GM12878 (cell line): ENCODE measurements at regions not wholly inside any gene's neighbourhood (a gene's known extent, or its start where the extent isn't known, plus 50 kb on each side); places are given as distances from the start of the nearest gene placed in this dataset.

Experiments
- ATAC-seq: fragments of 200-7000 bp; cut with Tn5 transposase; 3 replicates; pipeline ENCODE4 v1.9.1; 2020; ENCODE audit warnings: mild to moderate bottlenecking, moderate library complexity
- BruUV-seq: library from RNA; stranded (reverse); fragments of 400-500 nt; replicated peaks from 2 replicates; lab custom pipeline; 2021; lab: Mats Ljungman, UMichigan
- CTCF ChIA-PET: fragments of 300-600 bp; sonication (Branson Sonifier 250); formaldehyde crosslinking; extraction: SDS; loops from one replicate; lab custom pipeline; 2021; ENCODE audit warnings: inconsistent platforms; lab: Yijun Ruan, JAX
- POLR2A ChIA-PET: fragments of 350-600 bp; formaldehyde crosslinking; extraction: SDS; loops from one replicate; lab custom pipeline; 2021; ENCODE audit warnings: inconsistent platforms; lab: Charles Lee
- RAD21 ChIA-PET: fragments of 300-600 bp; sonication (Branson Sonifier 250); formaldehyde crosslinking; loops from one replicate; lab custom pipeline; 2023; ENCODE audit warnings: antibody characterized with exemption; ENCODE audit not compliant: unreplicated experiment; lab: Charles Lee
- SMC1A ChIA-PET: fragments of 300-600 bp; sonication (Branson Sonifier 250); formaldehyde crosslinking; loops from one replicate; lab custom pipeline; 2023; ENCODE audit not compliant: unreplicated experiment, uncharacterized antibody; lab: Charles Lee
- DNase-seq: peaks from one replicate; pipeline ENCODE4 v3.0.0-alpha.2; 2011; ENCODE audit warnings: low read depth, low spot score
- FAIRE-seq: peaks from 3 replicates; lab custom pipeline; 2011; peaks lifted over from hg19 to GRCh38; lab: Jason Lieb, UNC
- H2AFZ ChIP-seq: 2 replicates; pipeline ENCODE4 v1.6.0; 2011; ENCODE audit warnings: low read depth, low read length, control low read depth; ENCODE audit not compliant: control insufficient read depth
- H3K27ac ChIP-seq: 2 replicates; pipeline ENCODE4 v1.5.1; 2011; ENCODE audit warnings: control low read depth; ENCODE audit not compliant: control insufficient read depth, insufficient read depth
- H3K27me3 ChIP-seq, 2 experiments: replicated peaks in 1 of 2; 2 replicates each; pipeline versions ENCODE4 v1.6.0 to v1.6.1; 2011; ENCODE audit warnings: low read length in 1 of 2; ENCODE audit not compliant: control insufficient read depth in 2 of 2, insufficient read depth in 2 of 2
- H3K36me3 ChIP-seq, 2 experiments: 2 replicates each; pipeline ENCODE4 v1.5.1; 2011; ENCODE audit warnings: low read length in 1 of 2; ENCODE audit not compliant: control insufficient read depth in 2 of 2, insufficient read depth in 2 of 2
- H3K4me1 ChIP-seq: 2 replicates; pipeline ENCODE4 v1.6.1; 2011; ENCODE audit warnings: mild to moderate bottlenecking, low read length, moderate library complexity, mixed read lengths; ENCODE audit not compliant: control insufficient read depth, insufficient read depth
- H3K4me2 ChIP-seq: 2 replicates; pipeline ENCODE4 v1.6.0; 2011; ENCODE audit warnings: control low read depth; ENCODE audit not compliant: control insufficient read depth, insufficient read depth
- H3K4me3 ChIP-seq: fragments of 200-600 bp; sonication (generic); 2 replicates; pipeline ENCODE4 v1.5.1; 2016
- H3K79me2 ChIP-seq: 2 replicates; pipeline ENCODE4 v1.6.0; 2011; ENCODE audit warnings: low read length; ENCODE audit not compliant: control insufficient read depth, insufficient read depth
- H3K9ac ChIP-seq: 2 replicates; pipeline ENCODE4 v1.8.0; 2011; ENCODE audit warnings: low read length, control low read depth, mixed read lengths; ENCODE audit not compliant: control insufficient read depth, insufficient read depth
- H3K9me3 ChIP-seq: replicated peaks from 3 replicates; pipeline ENCODE4 v1.5.1; 2011; ENCODE audit warnings: mild to moderate bottlenecking, low read length; ENCODE audit not compliant: control insufficient read depth, insufficient read depth
- H4K20me1 ChIP-seq: 2 replicates; pipeline ENCODE4 v1.6.0; 2011; ENCODE audit not compliant: control insufficient read depth, insufficient read depth
- CBX3 ChIP-seq: fragments of 200-600 bp; sonication (generic); IDR thresholded peaks from 2 replicates; pipeline ENCODE4 v1.6.1; 2016; ENCODE audit warnings: low read depth, borderline replicate concordance
- IRF4 ChIP-seq: IDR thresholded peaks from 2 replicates; pipeline ENCODE4 v1.6.1; 2011; ENCODE audit warnings: low read depth, low read length
- KDM1A ChIP-seq: fragments of 200-600 bp; sonication (generic); IDR thresholded peaks from 2 replicates; pipeline ENCODE4 v1.6.1; 2016; ENCODE audit warnings: borderline replicate concordance
- MYC ChIP-seq: IDR thresholded peaks from 2 replicates; pipeline ENCODE4 v1.6.1; 2011; ENCODE audit warnings: mild to moderate bottlenecking, low read length, moderate library complexity, inconsistent platforms; ENCODE audit not compliant: insufficient read depth, insufficient replicate concordance, insufficient read length, severe bottlenecking
- RAD21 ChIP-seq: IDR thresholded peaks from 2 replicates; pipeline ENCODE4 v1.6.1; 2011; ENCODE audit warnings: mild to moderate bottlenecking, low read depth, low read length, moderate library complexity; ENCODE audit not compliant: insufficient read depth
- SMAD1 ChIP-seq: fragments of 450-650 bp; IDR thresholded peaks from 2 replicates; pipeline ENCODE4 v1.6.1; 2018; ENCODE audit warnings: mild to moderate bottlenecking, low read depth; ENCODE audit not compliant: partially characterized antibody
- SRF ChIP-seq, 2 experiments: IDR thresholded peaks; 2 replicates each; pipeline ENCODE4 v1.6.1; 2011; ENCODE audit warnings: low read depth in 2 of 2, low read length in 2 of 2, mild to moderate bottlenecking in 1 of 2, moderate library complexity in 1 of 2
- STAT3 ChIP-seq: IDR thresholded peaks from 2 replicates; pipeline ENCODE4 v1.6.1; 2011; ENCODE audit warnings: low read depth, low read length, improper control_type of control experiment
- TBL1XR1 ChIP-seq: IDR thresholded peaks from 2 replicates; pipeline ENCODE4 v1.6.1; 2012; ENCODE audit warnings: low read depth, low read length, improper control_type of control experiment
- TCF7 ChIP-seq: IDR thresholded peaks from 2 replicates; pipeline ENCODE4 v1.6.1; 2014; ENCODE audit warnings: antibody characterized with exemption, borderline replicate concordance
- ZBTB11 ChIP-seq: fragments of 450-650 bp; formaldehyde crosslinking; IDR thresholded peaks from 2 replicates; pipeline ENCODE4 v1.5.0; 2022; ENCODE audit warnings: mild to moderate bottlenecking, missing genetic modification characterization
- WGBS: methylation state at CpG from one replicate; pipeline ENCODE4 v1.1.6; 2016; ENCODE audit warnings: low lambda C conversion rate; ENCODE audit not compliant: insufficient replicate concordance, insufficient coverage; ENCODE audit errors: missing lambda C conversion rate; 5-methylcytosine and 5-hydroxymethylcytosine counted together
- in situ Hi-C: fragments of 300-500 bp; cut with MboI; formaldehyde crosslinking; loops from 9 replicates; pipeline ENCODE4 v1.14.3; 2018; ENCODE audit warnings: mixed read lengths
- intact Hi-C: fragments of 100-400 bp; cut with micrococcal nuclease; formaldehyde crosslinking; loops from one replicate; pipeline ENCODE4 v1.14.2; 2022; ENCODE audit not compliant: unreplicated experiment
- TF ChIP-seq, protein P1 (sequence below): IDR thresholded peaks from 2 replicates; pipeline ENCODE4 v1.6.1; 2011; ENCODE audit warnings: low read depth, low read length, improper control_type of control experiment, borderline replicate concordance
- TF ChIP-seq, protein P2 (sequence below): fragments of 450-650 bp; IDR thresholded peaks from 2 replicates; pipeline ENCODE4 v1.6.1; 2018; ENCODE audit warnings: mild to moderate bottlenecking, low read depth, moderate library complexity; ENCODE audit not compliant: partially characterized antibody

DNA sequence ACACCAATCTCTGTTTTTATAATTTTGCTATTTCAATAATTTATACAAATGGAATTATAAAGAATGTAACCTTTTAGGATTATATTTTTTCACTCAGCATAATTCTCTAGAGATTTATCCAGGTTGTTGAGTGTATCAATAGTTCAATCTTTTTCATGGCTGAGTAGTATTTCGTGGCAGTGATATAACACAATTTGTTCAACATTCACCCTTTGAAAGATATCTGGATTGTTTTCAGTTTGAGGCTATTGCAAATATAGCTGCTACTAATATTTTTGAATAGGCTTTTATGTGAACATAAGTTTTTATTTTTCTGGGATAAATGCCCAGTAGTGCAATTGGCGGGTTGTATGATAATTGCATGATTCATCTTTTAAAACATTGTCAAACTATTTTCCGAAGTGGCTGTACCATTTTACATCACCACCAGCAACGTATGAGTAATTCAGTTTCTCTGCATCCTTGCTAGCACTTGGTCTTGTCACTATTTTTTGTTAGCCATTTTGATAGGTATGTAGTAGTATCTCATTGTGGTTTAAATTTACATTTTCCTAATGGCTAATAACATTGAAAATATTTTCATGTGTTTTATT, 55.6 kb upstream of the ABCD3 start:
- ChIA-PET CTCF (interaction anchor here (1.0 kb wide), 1 partner anchor 22 kb away, joined by 3 read pairs; no protein-coding TSS in a partner anchor), POLR2A (no interaction called here), SMC1A (no interaction called here), RAD21 (no interaction called here)
- Histone ChIP-seq H2AFZ (no peak overlapping the region), H3K27me3 (no peaks in the 10 kb centered on the region; a peak in 1 of 4 replicates), H3K79me2 (no peaks in the 10 kb centered on the region), H3K36me3 (no peaks in the 10 kb centered on the region), H3K9me3 (no peaks in the 10 kb centered on the region), H3K4me3 (no peak overlapping the region), H3K4me2 (no peak overlapping the region), H4K20me1 (no peaks in the 10 kb centered on the region), H3K4me1 (no peaks in the 10 kb centered on the region), H3K27ac (no peak overlapping the region), H3K9ac (no peak overlapping the region)
- in situ Hi-C loops = no loop called here
- no peak for TF ChIP-seq IRF4
- TF ChIP-seq RAD21 = no peak
- no peak for TF ChIP-seq TCF7
- no peak for TF ChIP-seq ZBTB11 (CRISPR knock-in tag)
- TF ChIP-seq KDM1A = no peak
- TF ChIP-seq MYC = no peak
- TF ChIP-seq, protein P1, sequence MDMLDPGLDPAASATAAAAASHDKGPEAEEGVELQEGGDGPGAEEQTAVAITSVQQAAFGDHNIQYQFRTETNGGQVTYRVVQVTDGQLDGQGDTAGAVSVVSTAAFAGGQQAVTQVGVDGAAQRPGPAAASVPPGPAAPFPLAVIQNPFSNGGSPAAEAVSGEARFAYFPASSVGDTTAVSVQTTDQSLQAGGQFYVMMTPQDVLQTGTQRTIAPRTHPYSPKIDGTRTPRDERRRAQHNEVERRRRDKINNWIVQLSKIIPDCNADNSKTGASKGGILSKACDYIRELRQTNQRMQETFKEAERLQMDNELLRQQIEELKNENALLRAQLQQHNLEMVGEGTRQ = no peak
- no peak for TF ChIP-seq SMAD1
- TF ChIP-seq, protein P2, sequence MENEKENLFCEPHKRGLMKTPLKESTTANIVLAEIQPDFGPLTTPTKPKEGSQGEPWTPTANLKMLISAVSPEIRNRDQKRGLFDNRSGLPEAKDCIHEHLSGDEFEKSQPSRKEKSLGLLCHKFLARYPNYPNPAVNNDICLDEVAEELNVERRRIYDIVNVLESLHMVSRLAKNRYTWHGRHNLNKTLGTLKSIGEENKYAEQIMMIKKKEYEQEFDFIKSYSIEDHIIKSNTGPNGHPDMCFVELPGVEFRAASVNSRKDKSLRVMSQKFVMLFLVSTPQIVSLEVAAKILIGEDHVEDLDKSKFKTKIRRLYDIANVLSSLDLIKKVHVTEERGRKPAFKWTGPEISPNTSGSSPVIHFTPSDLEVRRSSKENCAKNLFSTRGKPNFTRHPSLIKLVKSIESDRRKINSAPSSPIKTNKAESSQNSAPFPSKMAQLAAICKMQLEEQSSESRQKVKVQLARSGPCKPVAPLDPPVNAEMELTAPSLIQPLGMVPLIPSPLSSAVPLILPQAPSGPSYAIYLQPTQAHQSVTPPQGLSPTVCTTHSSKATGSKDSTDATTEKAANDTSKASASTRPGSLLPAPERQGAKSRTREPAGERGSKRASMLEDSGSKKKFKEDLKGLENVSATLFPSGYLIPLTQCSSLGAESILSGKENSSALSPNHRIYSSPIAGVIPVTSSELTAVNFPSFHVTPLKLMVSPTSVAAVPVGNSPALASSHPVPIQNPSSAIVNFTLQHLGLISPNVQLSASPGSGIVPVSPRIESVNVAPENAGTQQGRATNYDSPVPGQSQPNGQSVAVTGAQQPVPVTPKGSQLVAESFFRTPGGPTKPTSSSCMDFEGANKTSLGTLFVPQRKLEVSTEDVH = no peak
- TF ChIP-seq SRF (IDR thresholded peaks at IDR 0.05; ENCODE audit: low read depth in 2 of 2, low read length in 2 of 2) = no peak
- no peak for TF ChIP-seq TBL1XR1
- TF ChIP-seq CBX3 = no peak
- no peak for TF ChIP-seq STAT3
- ATAC-seq (no peak), DNase-seq (no peak), FAIRE-seq (no peak)
- 0% methylated on average over 4 of the region's 4 CpGs for WGBS
- intact Hi-C loops = no loop called here
- no TSS peak for BruUV-seq
